Fibroblast of mammary gland (primary cell): ENCODE measurements at regions not wholly inside any gene's neighbourhood (a gene's known extent, or its start where the extent isn't known, plus 50 kb on each side); places are given as distances from the start of the nearest gene placed in this dataset.
A peak's percentile ranks its signal among the peaks of the same experiment; 100 is the strongest.

ENCODE experiments used
- DNase-seq: peaks from one replicate; pipeline ENCODE4 v3.0.0-alpha.2; 2010; ENCODE audit warnings: low read depth
- H3K4me3 ChIP-seq: 2 replicates; pipeline ENCODE4 v1.5.1; 2011; ENCODE audit warnings: low read depth, mild to moderate bottlenecking, low read length, moderate library complexity; ENCODE audit not compliant: control insufficient read depth
- CTCF ChIP-seq: conservative IDR thresholded peaks from 2 replicates; pipeline ENCODE4 v1.5.1; 2011; ENCODE audit warnings: low read depth, low read length, inconsistent platforms; ENCODE audit not compliant: control insufficient read depth, insufficient read depth

GRCh38 chr7:157471259-157472125, 134.7 kb downstream of the DNAJB6 start:
- no peak for DNase-seq
- TF ChIP-seq CTCF = no peak
- no peak overlapping the region for H3K4me3 ChIP-seq

- peak; percentile 36 for DNase-seq
- no peak overlapping the region for H3K4me3 ChIP-seq
- no peak for TF ChIP-seq CTCF
Measured at GRCh38 chr7:157472311-157473050, 135.7 kb downstream of the DNAJB6 start.

GRCh38 chr7:157473051-157473569, 136.3 kb downstream of the DNAJB6 start:
- no peak overlapping the region for H3K4me3 ChIP-seq
- no peak for DNase-seq
- TF ChIP-seq CTCF = no peak

- DNase-seq = peak; percentile 12
- peak; percentile 34 for TF ChIP-seq CTCF
- no peak overlapping the region for H3K4me3 ChIP-seq
Measured at GRCh38 chr7:157474685-157475084, 137.9 kb downstream of the DNAJB6 start.

- DNase-seq = no peak
- no peak overlapping the region for H3K4me3 ChIP-seq
- no peak for TF ChIP-seq CTCF
Measured at GRCh38 chr7:157475095-157475494, 138.3 kb downstream of the DNAJB6 start.

- TF ChIP-seq CTCF = no peak
Measured at GRCh38 chr7:157475601-157476000, 138.8 kb downstream of the DNAJB6 start.

More at GRCh38 chr7:157475601-157476000, 138.8 kb downstream of the DNAJB6 start:
- DNase-seq = no peak
- H3K4me3 ChIP-seq = no peak overlapping the region
